ENCODE measurements at regions not wholly inside any gene's neighbourhood (a gene's known extent, or its start where the extent isn't known, plus 50 kb on each side); places are given as distances from the start of the nearest gene placed in this dataset.
A peak's percentile ranks its signal among the peaks of the same experiment; 100 is the strongest.

- DNase-seq = no peak
These were observed 69.3 kb upstream of the NPY start for GRCh38 chr7:24214670-24215069.

DNA sequence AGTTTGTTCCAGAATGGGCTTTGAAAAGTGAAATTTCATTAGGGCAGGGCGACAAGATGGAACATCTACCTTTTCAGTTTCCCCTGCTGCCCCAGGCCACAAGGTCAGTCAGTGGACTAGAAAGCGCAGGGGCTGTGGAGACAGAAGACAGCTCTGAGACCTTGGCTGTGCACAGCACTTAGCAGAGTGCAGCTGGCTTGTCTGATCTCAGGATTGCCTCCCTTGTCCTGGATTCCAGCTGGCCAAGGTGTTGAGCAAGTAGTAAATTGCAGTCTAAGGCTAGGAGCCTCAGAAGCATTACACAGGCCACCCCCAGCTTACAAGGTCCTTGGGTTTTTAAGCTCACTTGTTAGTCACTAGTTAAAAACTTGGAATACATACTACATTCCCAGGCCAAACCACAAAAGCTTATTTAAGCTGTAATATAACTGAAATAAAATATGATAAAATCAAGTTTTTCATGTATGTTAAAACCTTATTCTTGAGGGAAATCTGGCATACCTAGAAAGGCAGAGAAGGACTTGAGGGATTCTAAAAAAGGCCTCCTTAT lies 67.3 kb upstream of the NPY start:
- no peak for DNase-seq

- DNase-seq = no peak
These were observed 62.5 kb upstream of the NPY start for GRCh38 chr7:24221500-24221899.

DNA sequence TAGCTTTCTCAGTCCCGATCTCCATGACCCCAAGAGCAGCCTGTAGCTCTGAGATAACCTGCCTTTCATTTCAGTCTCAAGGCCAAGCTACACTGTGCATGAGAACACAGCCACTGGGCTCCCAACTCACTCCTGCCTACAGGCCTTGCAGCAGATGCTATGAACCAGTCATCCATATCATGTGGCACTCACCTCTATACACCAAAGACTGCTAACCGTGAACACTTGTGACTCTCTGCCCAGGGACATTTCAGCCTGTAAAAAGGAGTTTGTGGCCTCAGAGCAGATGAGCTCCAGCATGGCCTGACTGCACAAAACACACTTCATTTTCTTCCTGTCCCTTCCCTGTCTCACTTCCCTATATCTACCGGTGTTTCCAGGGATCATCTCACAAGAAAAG lies 56.9 kb upstream of the NPY start:
- no peak for DNase-seq

DNA sequence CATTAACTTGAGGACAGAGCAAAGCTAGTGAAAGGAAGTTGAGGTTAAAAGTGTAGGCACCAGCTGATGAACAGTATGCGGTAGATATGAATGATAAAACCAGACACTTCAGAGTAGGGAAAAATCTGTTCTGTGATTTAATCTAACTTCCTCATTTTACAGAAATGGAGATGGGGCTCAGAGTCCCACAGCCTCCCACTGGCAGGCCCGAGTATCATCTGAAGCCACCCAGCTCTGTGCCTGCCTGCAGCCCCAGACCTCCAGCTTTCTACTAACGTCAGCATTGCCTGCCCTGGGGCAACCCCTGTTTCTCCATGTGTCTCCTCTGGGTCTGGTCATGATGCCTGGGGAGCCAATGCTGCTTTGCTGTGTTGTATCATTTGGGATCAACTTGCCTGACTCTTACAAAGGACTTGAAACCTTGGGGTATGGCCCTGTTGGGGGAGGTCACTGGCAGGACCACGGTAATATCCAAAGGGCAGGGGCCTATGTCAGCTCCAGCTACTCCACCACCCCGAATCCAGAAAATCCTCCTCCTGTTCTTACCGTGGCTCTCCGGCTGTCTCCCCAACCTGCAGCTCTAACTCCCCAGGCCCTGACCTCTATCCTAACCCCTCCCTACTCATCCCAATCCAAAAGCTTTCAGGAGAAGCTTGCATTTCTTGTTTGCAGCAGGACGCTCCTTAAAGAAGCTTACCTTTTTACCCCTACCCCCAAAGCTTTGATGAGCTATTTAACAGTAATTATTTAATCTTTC lies 56.2 kb upstream of the NPY start:
- peak; percentile 11 for DNase-seq

- DNase-seq = no peak
These were observed 54.3 kb upstream of the NPY start for GRCh38 chr7:24229481-24230226.

GRCh38 chr7:24231493-24231892 lies 52.5 kb upstream of the NPY start:
- no peak for DNase-seq

DNA sequence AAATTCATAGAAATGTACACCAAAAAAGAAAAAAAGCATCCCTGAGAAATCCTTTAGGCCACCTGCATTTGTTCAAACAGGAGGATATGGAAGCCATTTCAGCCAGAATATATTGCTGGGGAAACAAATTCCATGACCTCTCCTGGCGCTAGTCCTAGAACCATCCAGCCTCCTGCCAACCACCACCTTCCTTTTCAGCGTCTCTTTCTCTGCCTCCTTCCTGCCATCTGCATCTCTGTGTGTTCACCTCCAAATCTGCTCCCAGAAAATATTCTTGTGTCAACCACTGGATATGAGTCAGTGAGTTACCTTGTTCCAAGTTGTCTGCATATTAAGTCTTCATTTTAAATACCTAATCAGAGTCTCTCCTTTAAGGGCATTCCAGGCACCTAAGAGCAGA lies 50.6 kb upstream of the NPY start:
- DNase-seq = no peak
